ENCODE measurements at regions not wholly inside any gene's neighbourhood (a gene's known extent, or its start where the extent isn't known, plus 50 kb on each side); places are given as distances from the start of the nearest gene placed in this dataset.

- Mint-ChIP-seq H3K4me1 (ENCODE audit: unreplicated experiment) (no peaks in the 10 kb centered on the region), H3K36me3 (ENCODE audit: unreplicated experiment) (no peaks in the 10 kb centered on the region), H3K27me3 (ENCODE audit: unreplicated experiment) (peaks cover 2% of the 10 kb centered on the region), H3K4me3 (ENCODE audit: unreplicated experiment) (no peak overlapping the region), H3K9me3 (ENCODE audit: unreplicated experiment) (no peaks in the 10 kb centered on the region), H3K27ac (ENCODE audit: unreplicated experiment) (no peak overlapping the region)
- TF ChIP-seq CTCF (IDR thresholded peaks at IDR 0.05): no peak
- DNase-seq (ENCODE audit: extremely low spot score, unreplicated experiment): no peak
Measured at GRCh38 chr18:45237343-45238098, 377.8 kb upstream of the SLC14A2 start.

GRCh38 chr18:45241271-45241670 is 374.0 kb upstream of the SLC14A2 start:
- Mint-ChIP-seq H3K27me3 (ENCODE audit: unreplicated experiment) (peaks cover 2% of the 10 kb centered on the region), H3K4me1 (ENCODE audit: unreplicated experiment) (peaks cover 4% of the 10 kb centered on the region), H3K9me3 (ENCODE audit: unreplicated experiment) (no peaks in the 10 kb centered on the region), H3K27ac (ENCODE audit: unreplicated experiment) (no peak overlapping the region), H3K36me3 (ENCODE audit: unreplicated experiment) (no peaks in the 10 kb centered on the region), H3K4me3 (ENCODE audit: unreplicated experiment) (no peak overlapping the region)
- no peak for TF ChIP-seq CTCF (IDR thresholded peaks at IDR 0.05)
- DNase-seq (ENCODE audit: extremely low spot score, unreplicated experiment): no peak

- Mint-ChIP-seq H3K27ac (ENCODE audit: unreplicated experiment) (no peak overlapping the region), H3K27me3 (ENCODE audit: unreplicated experiment) (peaks cover 2% of the 10 kb centered on the region), H3K36me3 (ENCODE audit: unreplicated experiment) (no peaks in the 10 kb centered on the region), H3K4me3 (ENCODE audit: unreplicated experiment) (no peak overlapping the region), H3K9me3 (ENCODE audit: unreplicated experiment) (no peaks in the 10 kb centered on the region), H3K4me1 (ENCODE audit: unreplicated experiment) (peaks cover 4% of the 10 kb centered on the region)
- no peak for DNase-seq (ENCODE audit: extremely low spot score, unreplicated experiment)
- TF ChIP-seq CTCF (IDR thresholded peaks at IDR 0.05): no peak
Measured at GRCh38 chr18:45241982-45242565, 373.2 kb upstream of the SLC14A2 start.

GRCh38 chr18:45243340-45244110 is 371.8 kb upstream of the SLC14A2 start:
- DNase-seq (ENCODE audit: extremely low spot score, unreplicated experiment): no peak
- peaks cover 2% of the 10 kb centered on the region for H3K27me3 Mint-ChIP-seq (ENCODE audit: unreplicated experiment)
- peaks cover 18% of the 10 kb centered on the region for H3K4me1 Mint-ChIP-seq (ENCODE audit: unreplicated experiment)
- no peaks in the 10 kb centered on the region for H3K9me3 Mint-ChIP-seq (ENCODE audit: unreplicated experiment)
- no peak for TF ChIP-seq CTCF (IDR thresholded peaks at IDR 0.05)
- no peaks in the 10 kb centered on the region for H3K36me3 Mint-ChIP-seq (ENCODE audit: unreplicated experiment)
- no peak overlapping the region for H3K27ac Mint-ChIP-seq (ENCODE audit: unreplicated experiment)
- H3K4me3 Mint-ChIP-seq (ENCODE audit: unreplicated experiment): no peak overlapping the region

GRCh38 chr18:45245091-45245511 is 370.2 kb upstream of the SLC14A2 start:
- H3K4me3 Mint-ChIP-seq (ENCODE audit: unreplicated experiment): no peak overlapping the region
- H3K4me1 Mint-ChIP-seq (ENCODE audit: unreplicated experiment): peaks cover 33% of the 10 kb centered on the region
- H3K36me3 Mint-ChIP-seq (ENCODE audit: unreplicated experiment): no peaks in the 10 kb centered on the region
- H3K9me3 Mint-ChIP-seq (ENCODE audit: unreplicated experiment): no peaks in the 10 kb centered on the region
- no peak for TF ChIP-seq CTCF (IDR thresholded peaks at IDR 0.05)
- no peaks in the 10 kb centered on the region for H3K27me3 Mint-ChIP-seq (ENCODE audit: unreplicated experiment)
- no peak for DNase-seq (ENCODE audit: extremely low spot score, unreplicated experiment)
- H3K27ac Mint-ChIP-seq (ENCODE audit: unreplicated experiment): no peak overlapping the region

Measured in osteocyte (in vitro differentiated cells).